Urothelium cell line (cell line): ENCODE measurements at regions not wholly inside any gene's neighbourhood (a gene's known extent, or its start where the extent isn't known, plus 50 kb on each side); places are given as distances from the start of the nearest gene placed in this dataset.
A peak's percentile ranks its signal among the peaks of the same experiment; 100 is the strongest.

Experiments
- DNase-seq: peaks from one replicate; pipeline ENCODE4 v3.0.0; 2011; ENCODE audit warnings: low spot score, mixed read lengths
- FAIRE-seq: peaks from 2 replicates; lab custom pipeline; 2011; peaks lifted over from hg19 to GRCh38; lab: Jason Lieb, UNC

GRCh38 chr12:125353871-125354270 lies 288.6 kb downstream of the AACS start:
- no peak for DNase-seq
- FAIRE-seq = no peak

DNA sequence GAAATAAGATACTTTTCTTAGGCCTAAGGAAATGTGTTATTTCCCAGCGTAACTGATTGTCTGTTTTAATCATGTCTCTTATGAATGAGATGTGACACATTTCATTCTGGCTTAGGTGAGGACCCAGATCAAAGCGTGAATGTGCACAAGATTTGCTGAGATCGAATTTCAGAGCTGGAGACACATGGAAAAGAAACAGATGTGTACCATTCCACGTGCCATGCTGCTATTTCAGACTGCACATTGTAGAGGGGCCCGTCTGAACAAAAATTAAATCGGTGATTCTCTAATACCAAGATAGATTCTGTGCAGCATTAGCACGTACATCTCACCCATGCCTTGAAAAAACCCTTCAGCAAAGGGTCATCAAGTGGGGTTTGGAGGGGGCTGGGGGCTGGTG lies 290.4 kb downstream of the AACS start:
- DNase-seq (no peak), FAIRE-seq (no peak)

- DNase-seq (no peak), FAIRE-seq (no peak)
Measured at GRCh38 chr12:125356111-125356510, 290.9 kb downstream of the AACS start.

- DNase-seq = no peak
- FAIRE-seq = no peak
Measured at GRCh38 chr12:125357561-125357960, 292.3 kb downstream of the AACS start.

DNA sequence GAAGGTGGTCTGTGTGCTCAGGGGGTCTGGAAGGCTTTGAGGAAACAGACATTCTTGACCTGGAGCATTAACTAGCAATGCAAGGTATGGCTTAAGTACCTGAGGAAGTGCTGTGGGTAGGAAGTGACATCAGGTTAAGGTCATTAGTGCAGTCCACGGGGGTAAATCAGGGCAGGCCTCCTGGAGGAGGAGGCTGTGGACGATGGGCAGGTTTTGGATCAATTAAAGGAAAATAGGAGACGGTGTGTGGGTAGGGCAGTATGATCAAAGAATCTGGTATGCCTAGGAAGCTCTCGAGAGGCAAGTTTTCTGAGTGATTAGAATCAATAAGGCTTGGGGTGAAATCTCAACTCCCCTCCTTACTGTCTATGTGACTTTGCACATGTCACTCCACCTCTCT lies 295.3 kb downstream of the AACS start:
- FAIRE-seq = no peak

GRCh38 chr12:125371033-125371432 lies 305.8 kb downstream of the AACS start:
- FAIRE-seq = no peak
- DNase-seq = no peak

More for the DNA sequence above, 295.3 kb downstream of the AACS start:
- no peak for DNase-seq

GRCh38 chr12:125372085-125372484 lies 306.9 kb downstream of the AACS start:
- DNase-seq = no peak
- no peak for FAIRE-seq

DNA sequence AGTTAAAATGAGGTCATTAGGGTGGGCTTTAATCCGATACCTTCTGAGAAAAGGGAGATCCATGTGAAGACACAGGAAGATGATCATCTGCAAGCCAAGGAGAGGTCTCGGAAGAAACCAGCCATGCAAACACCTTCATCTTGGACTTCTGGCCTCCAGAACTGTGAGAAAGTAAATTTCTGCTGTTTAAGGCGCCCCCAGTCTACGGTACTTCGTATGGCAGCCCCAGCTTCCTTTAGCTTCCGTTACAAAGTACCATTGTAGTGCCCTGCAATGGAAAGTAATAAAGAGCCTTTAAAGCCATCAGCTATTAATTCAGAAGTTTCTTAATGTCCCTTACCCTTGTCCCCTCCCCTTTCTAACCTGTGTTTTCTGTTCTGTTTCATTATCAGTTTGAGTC lies 308.1 kb downstream of the AACS start:
- FAIRE-seq (no peak), DNase-seq (no peak)

DNA sequence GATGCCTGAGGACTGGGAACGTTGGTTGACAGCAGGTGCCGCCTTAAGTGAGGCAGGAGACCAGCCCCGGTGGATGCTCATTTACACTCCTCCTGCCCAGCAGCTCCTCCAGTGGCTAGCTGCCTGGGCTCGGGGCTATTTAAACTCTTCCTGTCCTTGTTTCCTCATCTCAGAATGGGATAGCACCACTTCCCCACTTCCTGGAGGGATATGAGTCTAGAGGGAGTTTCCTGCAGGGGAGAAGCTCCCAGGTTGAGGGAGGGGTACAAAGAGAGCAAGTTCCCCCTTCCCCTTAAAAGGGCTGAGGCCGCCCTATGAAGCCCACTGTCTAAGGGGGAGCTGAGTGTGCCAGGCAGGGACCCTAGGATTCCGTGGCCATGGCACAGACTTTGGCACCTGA lies 311.2 kb downstream of the AACS start:
- no peak for DNase-seq
- no peak for FAIRE-seq

- DNase-seq (no peak), FAIRE-seq (no peak)
Measured at GRCh38 chr12:125377093-125377492, 311.9 kb downstream of the AACS start.

GRCh38 chr12:125381373-125381772 lies 316.1 kb downstream of the AACS start:
- no peak for DNase-seq
- FAIRE-seq = no peak

DNA sequence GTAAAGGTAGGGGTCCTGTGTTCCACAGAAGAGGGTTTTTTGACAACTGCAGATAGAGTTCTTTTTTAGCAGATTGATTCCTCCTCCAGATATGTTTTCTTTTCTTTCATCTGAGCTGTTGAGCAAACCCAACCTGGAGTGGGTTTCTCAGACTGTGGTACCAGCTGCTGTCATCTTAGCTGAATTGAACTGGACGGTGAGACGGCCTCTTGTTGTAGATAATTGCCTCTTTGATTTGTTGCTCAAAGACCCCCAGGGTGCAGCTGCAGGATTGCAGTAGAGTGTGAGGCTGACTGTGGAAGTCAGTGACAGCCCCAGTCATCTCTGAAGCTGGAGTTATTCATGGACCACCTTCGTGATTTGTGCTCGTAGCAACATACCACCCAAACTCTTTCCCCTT lies 317.7 kb downstream of the AACS start:
- no peak for FAIRE-seq
- no peak for DNase-seq

GRCh38 chr12:125386652-125387051 lies 321.4 kb downstream of the AACS start:
- FAIRE-seq = no peak
- DNase-seq = no peak

DNA sequence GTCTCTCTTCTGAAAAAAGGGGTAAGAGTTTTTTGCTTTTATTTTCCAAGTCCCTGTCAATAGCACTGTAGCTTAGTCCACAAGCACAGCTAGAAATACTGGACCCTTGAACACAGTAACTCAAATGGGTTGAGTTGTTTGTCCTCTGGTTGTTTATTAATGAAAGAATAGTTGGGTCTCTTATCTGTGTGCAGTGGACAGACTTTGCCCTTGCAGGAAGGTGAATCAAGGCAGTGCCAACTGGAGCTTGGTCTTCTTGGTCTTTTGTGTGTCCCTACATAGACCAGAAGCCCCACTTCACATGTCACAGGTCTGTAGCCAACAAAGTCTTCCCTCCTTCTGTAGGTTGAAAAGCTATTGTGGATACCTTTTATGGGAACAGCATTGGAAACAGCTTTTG lies 322.0 kb downstream of the AACS start:
- DNase-seq (no peak), FAIRE-seq (no peak)

GRCh38 chr12:125389061-125389697 lies 323.9 kb downstream of the AACS start:
- DNase-seq = no peak
- FAIRE-seq = no peak

- FAIRE-seq (no peak), DNase-seq (no peak)
Measured at GRCh38 chr12:125393569-125393968, 328.3 kb downstream of the AACS start.

DNA sequence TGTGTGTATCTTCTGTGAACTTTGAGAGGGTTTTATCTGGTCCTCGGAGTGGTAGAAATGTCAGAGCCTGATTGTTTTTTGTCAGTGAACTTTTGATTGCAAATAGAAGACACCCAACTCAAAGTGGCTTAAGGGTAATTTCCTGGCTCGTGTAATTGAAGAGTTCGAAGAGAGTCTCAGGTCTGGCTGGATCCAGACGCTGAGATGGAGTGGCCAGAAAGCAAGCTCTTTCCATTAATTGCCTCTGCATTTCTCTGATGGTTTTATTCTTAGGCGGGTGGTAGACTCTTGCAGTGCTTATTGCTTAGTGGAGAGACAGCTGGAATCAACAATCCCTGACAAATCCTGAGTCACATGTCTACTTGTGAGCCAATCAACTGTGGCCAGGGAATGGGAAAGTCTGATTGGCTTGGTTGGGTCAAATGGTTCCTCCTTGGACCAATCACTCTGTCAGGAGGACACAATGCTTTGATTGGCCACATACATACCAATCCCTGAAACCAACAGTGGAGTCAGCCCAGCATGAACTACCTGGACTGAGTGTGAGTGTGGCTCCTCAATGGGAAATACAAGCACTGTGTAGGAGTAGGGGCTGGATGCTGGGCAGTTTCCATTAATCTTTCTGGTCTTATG lies 330.5 kb downstream of the AACS start:
- FAIRE-seq = no peak

DNA sequence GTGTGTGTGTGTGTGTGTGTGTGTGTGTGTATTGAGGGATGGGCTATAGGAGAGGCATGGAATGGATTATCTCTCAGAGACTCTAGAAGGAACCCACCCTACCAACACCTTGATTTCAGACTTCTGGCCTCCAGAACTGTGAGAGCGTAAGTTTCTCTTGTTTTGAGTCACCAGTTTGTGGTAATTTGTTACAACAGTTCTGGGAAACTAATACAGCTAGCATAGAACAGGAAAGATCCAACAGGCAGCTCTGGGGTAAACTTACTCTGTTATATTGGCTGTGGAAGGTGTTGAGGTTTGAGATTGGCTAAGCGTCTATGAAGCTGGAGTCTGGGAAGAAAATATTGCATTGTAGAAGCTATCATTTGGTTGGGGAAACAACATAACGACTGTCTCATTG lies 334.3 kb downstream of the AACS start:
- FAIRE-seq (no peak), DNase-seq (no peak)

More for the DNA sequence above, 330.5 kb downstream of the AACS start:
- no peak for DNase-seq

- DNase-seq (peak; percentile 41), FAIRE-seq (no peak)
Measured at GRCh38 chr12:125402874-125403789, 337.9 kb downstream of the AACS start.

DNA sequence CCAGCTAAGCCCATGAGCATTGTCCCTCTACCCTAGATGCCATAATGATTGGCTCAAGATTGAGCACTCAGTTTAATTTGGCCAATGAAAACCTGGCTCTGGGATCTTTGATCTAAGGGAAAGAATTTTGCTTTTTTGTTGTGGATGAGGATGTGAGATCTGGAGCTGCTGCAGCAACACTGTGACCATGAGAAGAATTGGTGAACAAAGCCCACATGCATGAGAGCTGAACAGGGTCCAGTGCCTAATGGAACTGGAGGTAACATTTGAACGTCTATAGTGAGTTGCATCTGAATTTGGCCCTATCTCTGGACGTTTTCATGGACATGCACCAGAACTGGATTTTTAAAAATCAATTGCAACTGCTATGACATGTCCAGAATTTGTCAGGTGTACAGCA lies 338.6 kb downstream of the AACS start:
- DNase-seq = no peak
- FAIRE-seq = no peak

DNA sequence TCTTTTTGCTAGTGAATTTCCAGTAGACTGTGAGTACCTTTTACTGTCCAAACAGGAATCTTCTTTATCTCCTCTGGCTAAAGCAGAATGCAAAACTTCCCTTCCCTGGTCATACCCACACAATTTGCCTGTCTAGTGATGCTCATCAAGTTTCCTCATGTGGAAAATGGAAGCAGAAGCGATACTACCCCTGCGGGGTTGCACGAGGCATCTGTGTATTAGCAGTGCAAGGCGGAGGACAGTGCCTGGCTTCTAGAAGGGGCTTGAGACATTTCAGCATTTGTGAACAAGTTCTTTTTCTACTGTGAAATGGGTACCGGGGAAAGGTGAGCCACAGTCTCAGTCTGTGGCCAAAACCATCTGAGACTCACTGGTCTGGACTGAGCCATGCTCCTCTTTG lies 340.9 kb downstream of the AACS start:
- no peak for DNase-seq
- FAIRE-seq = no peak

DNA sequence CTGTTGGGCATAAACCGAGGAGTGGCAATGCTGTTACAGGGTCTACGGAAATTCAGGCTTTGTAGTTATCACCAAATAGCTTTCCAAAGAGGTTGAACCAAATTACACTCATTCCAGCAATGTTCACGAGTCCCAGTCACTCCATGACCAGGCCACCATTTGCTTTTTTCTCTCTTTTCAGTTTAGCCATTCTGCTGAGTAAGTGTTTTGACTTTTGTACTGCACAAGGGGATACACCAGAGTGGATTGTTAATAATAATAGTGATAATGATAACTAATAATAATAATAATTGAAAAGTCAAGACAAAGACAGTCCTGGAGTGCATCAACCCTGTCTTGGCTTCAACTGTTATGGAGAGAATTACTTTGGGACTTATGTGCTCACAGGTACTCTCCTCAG lies 343.5 kb downstream of the AACS start:
- FAIRE-seq = no peak

More for the DNA sequence above, 343.5 kb downstream of the AACS start:
- no peak for DNase-seq
